A673 (cell line): ENCODE measurements at regions not wholly inside any gene's neighbourhood (a gene's known extent, or its start where the extent isn't known, plus 50 kb on each side); places are given as distances from the start of the nearest gene placed in this dataset.

Experiments
- CTCF ChIP-seq: fragments of 300-800, 200-600 bp; sonication (generic); conservative IDR thresholded peaks from 2 replicates; pipeline ENCODE4 v1.5.1; 2017; ENCODE audit warnings: low read depth, mild to moderate bottlenecking, antibody characterized with exemption, low read length, moderate library complexity, mixed read lengths
- EZH2 ChIP-seq: fragments of 200-600 bp; sonication (generic); IDR thresholded peaks from 2 replicates; pipeline ENCODE4 v1.6.1; 2017; ENCODE audit warnings: borderline replicate concordance, low read depth, mild to moderate bottlenecking, mixed read lengths, antibody characterized with exemption, low read length; ENCODE audit not compliant: poor library complexity, severe bottlenecking

GRCh38 chr11:112792070-112792469 is 169.2 kb upstream of the NCAM1 start:
- TF ChIP-seq CTCF: no peak
- TF ChIP-seq EZH2: no peak
